ENCODE measurements at regions not wholly inside any gene's neighbourhood (a gene's known extent, or its start where the extent isn't known, plus 50 kb on each side); places are given as distances from the start of the nearest gene placed in this dataset.

DNA sequence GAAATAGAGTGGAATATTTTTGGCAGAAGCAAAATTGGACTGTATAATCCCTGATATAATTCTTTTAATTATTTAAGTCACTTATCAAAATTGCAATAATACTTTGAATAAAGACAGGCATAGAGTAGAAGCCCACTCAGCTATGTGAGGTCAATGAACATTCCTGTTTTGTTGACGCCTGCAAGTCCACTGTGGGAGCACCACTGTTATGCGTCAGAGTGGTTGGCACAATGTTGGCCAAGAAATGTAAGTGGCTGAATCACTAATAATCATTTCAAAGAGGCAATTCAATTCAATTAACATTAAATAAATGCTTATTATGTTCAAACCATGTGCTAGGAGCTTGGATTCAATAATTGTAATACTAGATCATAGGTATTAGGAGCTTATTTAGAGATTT is 221.0 kb downstream of the SPCS3 start:
- Histone ChIP-seq H3K4me3 (ENCODE audit: low read depth, low read length) (no peak overlapping the region), H3K9me3 (ENCODE audit: control insufficient read depth, insufficient read depth, low read depth, low read length) (no peaks in the 10 kb centered on the region), H3K36me3 (ENCODE audit: control insufficient read depth in 2 of 2, insufficient read depth in 1 of 2, low read length in 2 of 2) (no peaks in the 10 kb centered on the region), H3K4me1 (ENCODE audit: control insufficient read depth, insufficient read depth, low read length) (no peaks in the 10 kb centered on the region), H3K27ac (ENCODE audit: extremely low read depth, low read depth, low read length) (no peak overlapping the region)
- TF ChIP-seq ZNF501 (tag by site-specific recombination; IDR thresholded peaks at IDR 0.05) (no peak), ZNF302 (tag by site-specific recombination; IDR thresholded peaks at IDR 0.05; ENCODE audit: low read depth) (no peak), ZNF670 (tag by site-specific recombination; IDR thresholded peaks at IDR 0.05; ENCODE audit: low read depth) (no peak), ZNF138 (tag by site-specific recombination; IDR thresholded peaks at IDR 0.05; ENCODE audit: borderline replicate concordance) (no peak), ZNF423 (tag by site-specific recombination; IDR thresholded peaks at IDR 0.05) (no peak), ZNF514 (tag by site-specific recombination; IDR thresholded peaks at IDR 0.05) (no peak), ZSCAN16 (tag by site-specific recombination; IDR thresholded peaks at IDR 0.05) (no peak), ZNF830 (tag by site-specific recombination; IDR thresholded peaks at IDR 0.05; ENCODE audit: low read depth) (no peak), ZNF157 (tag by site-specific recombination; IDR thresholded peaks at IDR 0.05) (no peak), ZNF239 (tag by site-specific recombination; IDR thresholded peaks at IDR 0.05) (no peak), HOXA7 (CRISPR knock-in tag; IDR thresholded peaks at IDR 0.05; ENCODE audit: borderline replicate concordance) (no peak), ZNF391 (tag by site-specific recombination; IDR thresholded peaks at IDR 0.05; ENCODE audit: borderline replicate concordance, low read depth) (no peak), ZNF184 (tag by site-specific recombination; IDR thresholded peaks at IDR 0.05) (no peak), ZNF341 (tag by site-specific recombination; IDR thresholded peaks at IDR 0.05; ENCODE audit: low read depth) (no peak), MYNN (tag by site-specific recombination; IDR thresholded peaks at IDR 0.05; ENCODE audit: borderline replicate concordance) (no peak)
- TF ChIP-seq, protein P1, sequence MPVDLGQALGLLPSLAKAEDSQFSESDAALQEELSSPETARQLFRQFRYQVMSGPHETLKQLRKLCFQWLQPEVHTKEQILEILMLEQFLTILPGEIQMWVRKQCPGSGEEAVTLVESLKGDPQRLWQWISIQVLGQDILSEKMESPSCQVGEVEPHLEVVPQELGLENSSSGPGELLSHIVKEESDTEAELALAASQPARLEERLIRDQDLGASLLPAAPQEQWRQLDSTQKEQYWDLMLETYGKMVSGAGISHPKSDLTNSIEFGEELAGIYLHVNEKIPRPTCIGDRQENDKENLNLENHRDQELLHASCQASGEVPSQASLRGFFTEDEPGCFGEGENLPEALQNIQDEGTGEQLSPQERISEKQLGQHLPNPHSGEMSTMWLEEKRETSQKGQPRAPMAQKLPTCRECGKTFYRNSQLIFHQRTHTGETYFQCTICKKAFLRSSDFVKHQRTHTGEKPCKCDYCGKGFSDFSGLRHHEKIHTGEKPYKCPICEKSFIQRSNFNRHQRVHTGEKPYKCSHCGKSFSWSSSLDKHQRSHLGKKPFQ (tag by site-specific recombination; IDR thresholded peaks at IDR 0.05), result no peak
- TF ChIP-seq, protein P2, sequence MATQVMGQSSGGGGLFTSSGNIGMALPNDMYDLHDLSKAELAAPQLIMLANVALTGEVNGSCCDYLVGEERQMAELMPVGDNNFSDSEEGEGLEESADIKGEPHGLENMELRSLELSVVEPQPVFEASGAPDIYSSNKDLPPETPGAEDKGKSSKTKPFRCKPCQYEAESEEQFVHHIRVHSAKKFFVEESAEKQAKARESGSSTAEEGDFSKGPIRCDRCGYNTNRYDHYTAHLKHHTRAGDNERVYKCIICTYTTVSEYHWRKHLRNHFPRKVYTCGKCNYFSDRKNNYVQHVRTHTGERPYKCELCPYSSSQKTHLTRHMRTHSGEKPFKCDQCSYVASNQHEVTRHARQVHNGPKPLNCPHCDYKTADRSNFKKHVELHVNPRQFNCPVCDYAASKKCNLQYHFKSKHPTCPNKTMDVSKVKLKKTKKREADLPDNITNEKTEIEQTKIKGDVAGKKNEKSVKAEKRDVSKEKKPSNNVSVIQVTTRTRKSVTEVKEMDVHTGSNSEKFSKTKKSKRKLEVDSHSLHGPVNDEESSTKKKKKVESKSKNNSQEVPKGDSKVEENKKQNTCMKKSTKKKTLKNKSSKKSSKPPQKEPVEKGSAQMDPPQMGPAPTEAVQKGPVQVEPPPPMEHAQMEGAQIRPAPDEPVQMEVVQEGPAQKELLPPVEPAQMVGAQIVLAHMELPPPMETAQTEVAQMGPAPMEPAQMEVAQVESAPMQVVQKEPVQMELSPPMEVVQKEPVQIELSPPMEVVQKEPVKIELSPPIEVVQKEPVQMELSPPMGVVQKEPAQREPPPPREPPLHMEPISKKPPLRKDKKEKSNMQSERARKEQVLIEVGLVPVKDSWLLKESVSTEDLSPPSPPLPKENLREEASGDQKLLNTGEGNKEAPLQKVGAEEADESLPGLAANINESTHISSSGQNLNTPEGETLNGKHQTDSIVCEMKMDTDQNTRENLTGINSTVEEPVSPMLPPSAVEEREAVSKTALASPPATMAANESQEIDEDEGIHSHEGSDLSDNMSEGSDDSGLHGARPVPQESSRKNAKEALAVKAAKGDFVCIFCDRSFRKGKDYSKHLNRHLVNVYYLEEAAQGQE (tag by site-specific recombination; IDR thresholded peaks at IDR 0.05), result no peak
- TF ChIP-seq, protein P3, sequence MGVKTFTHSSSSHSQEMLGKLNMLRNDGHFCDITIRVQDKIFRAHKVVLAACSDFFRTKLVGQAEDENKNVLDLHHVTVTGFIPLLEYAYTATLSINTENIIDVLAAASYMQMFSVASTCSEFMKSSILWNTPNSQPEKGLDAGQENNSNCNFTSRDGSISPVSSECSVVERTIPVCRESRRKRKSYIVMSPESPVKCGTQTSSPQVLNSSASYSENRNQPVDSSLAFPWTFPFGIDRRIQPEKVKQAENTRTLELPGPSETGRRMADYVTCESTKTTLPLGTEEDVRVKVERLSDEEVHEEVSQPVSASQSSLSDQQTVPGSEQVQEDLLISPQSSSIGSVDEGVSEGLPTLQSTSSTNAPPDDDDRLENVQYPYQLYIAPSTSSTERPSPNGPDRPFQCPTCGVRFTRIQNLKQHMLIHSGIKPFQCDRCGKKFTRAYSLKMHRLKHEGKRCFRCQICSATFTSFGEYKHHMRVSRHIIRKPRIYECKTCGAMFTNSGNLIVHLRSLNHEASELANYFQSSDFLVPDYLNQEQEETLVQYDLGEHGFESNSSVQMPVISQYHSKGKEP (tag by site-specific recombination; IDR thresholded peaks at IDR 0.05), result no peak
- TF ChIP-seq, protein P4, sequence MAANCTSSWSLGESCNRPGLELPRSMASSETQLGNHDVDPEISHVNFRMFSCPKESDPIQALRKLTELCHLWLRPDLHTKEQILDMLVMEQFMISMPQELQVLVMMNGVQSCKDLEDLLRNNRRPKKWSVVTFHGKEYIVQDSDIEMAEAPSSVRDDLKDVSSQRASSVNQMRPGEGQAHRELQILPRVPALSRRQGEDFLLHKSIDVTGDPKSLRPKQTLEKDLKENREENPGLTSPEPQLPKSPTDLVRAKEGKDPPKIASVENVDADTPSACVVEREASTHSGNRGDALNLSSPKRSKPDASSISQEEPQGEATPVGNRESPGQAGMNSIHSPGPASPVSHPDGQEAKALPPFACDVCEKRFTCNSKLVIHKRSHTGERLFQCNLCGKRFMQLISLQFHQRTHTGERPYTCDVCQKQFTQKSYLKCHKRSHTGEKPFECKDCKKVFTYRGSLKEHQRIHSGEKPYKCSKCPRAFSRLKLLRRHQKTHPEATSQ (tag by site-specific recombination; IDR thresholded peaks at IDR 0.05), result no peak
- CTCF ChIA-PET, result interaction anchor here (0.6 kb wide), 1 partner anchor 595 kb away, joined by 3 read pairs; no protein-coding TSS in a partner anchor
- POLR2A ChIA-PET, result no interaction called here
